HL-60 (cell line): ENCODE measurements at regions not wholly inside any gene's neighbourhood (a gene's known extent, or its start where the extent isn't known, plus 50 kb on each side); places are given as distances from the start of the nearest gene placed in this dataset.

Source experiments
- POLR2AphosphoS5 ChIP-seq: IDR thresholded peaks from 2 replicates; pipeline ENCODE4 v1.6.1; 2012; ENCODE audit warnings: low read depth
- SPI1 ChIP-seq: IDR thresholded peaks from 2 replicates; pipeline ENCODE4 v1.6.1; 2012; ENCODE audit warnings: low read depth, mild to moderate bottlenecking, borderline replicate concordance
- TF ChIP-seq, protein P1 (sequence below): IDR thresholded peaks from one replicate; pipeline ENCODE4 v1.5.1; 2011; ENCODE audit warnings: low read length, control low read depth, inconsistent platforms; ENCODE audit not compliant: insufficient read depth
- TF ChIP-seq, protein P2 (sequence below): IDR thresholded peaks from 2 replicates; pipeline ENCODE4 v1.6.1; 2012; ENCODE audit warnings: low read depth; ENCODE audit not compliant: insufficient replicate concordance

DNA sequence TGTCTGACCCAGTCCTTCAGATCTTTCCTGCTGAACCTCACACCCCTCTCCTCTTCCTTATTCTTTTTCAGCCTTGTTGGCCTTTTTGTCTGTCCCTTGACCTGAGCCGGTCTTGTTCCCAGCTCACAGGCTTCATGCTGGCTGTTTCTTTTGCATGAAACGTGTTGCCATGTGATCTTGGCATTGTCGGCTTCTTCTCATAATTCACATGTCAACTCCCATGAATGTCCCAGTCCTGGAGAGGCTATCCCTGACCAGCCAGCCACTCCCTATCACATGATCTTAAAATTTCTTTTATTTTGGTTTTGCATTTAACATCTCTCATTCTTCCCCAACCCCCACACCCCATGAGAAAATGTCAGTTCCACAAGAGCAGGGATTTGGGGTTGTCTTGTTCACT, 131.2 kb upstream of the TSHZ2 start:
- TF ChIP-seq, protein P1, sequence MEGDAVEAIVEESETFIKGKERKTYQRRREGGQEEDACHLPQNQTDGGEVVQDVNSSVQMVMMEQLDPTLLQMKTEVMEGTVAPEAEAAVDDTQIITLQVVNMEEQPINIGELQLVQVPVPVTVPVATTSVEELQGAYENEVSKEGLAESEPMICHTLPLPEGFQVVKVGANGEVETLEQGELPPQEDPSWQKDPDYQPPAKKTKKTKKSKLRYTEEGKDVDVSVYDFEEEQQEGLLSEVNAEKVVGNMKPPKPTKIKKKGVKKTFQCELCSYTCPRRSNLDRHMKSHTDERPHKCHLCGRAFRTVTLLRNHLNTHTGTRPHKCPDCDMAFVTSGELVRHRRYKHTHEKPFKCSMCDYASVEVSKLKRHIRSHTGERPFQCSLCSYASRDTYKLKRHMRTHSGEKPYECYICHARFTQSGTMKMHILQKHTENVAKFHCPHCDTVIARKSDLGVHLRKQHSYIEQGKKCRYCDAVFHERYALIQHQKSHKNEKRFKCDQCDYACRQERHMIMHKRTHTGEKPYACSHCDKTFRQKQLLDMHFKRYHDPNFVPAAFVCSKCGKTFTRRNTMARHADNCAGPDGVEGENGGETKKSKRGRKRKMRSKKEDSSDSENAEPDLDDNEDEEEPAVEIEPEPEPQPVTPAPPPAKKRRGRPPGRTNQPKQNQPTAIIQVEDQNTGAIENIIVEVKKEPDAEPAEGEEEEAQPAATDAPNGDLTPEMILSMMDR: no peak
- no peak for TF ChIP-seq POLR2AphosphoS5
- TF ChIP-seq, protein P2, sequence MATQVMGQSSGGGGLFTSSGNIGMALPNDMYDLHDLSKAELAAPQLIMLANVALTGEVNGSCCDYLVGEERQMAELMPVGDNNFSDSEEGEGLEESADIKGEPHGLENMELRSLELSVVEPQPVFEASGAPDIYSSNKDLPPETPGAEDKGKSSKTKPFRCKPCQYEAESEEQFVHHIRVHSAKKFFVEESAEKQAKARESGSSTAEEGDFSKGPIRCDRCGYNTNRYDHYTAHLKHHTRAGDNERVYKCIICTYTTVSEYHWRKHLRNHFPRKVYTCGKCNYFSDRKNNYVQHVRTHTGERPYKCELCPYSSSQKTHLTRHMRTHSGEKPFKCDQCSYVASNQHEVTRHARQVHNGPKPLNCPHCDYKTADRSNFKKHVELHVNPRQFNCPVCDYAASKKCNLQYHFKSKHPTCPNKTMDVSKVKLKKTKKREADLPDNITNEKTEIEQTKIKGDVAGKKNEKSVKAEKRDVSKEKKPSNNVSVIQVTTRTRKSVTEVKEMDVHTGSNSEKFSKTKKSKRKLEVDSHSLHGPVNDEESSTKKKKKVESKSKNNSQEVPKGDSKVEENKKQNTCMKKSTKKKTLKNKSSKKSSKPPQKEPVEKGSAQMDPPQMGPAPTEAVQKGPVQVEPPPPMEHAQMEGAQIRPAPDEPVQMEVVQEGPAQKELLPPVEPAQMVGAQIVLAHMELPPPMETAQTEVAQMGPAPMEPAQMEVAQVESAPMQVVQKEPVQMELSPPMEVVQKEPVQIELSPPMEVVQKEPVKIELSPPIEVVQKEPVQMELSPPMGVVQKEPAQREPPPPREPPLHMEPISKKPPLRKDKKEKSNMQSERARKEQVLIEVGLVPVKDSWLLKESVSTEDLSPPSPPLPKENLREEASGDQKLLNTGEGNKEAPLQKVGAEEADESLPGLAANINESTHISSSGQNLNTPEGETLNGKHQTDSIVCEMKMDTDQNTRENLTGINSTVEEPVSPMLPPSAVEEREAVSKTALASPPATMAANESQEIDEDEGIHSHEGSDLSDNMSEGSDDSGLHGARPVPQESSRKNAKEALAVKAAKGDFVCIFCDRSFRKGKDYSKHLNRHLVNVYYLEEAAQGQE: no peak
- no peak for TF ChIP-seq SPI1
